ENCODE measurements at regions not wholly inside any gene's neighbourhood (a gene's known extent, or its start where the extent isn't known, plus 50 kb on each side); places are given as distances from the start of the nearest gene placed in this dataset.
A peak's percentile ranks its signal among the peaks of the same experiment; 100 is the strongest.

GRCh38 chr11:15493066-15493465 lies 378.3 kb downstream of the INSC start:
- Histone ChIP-seq H2BK20ac (ENCODE audit: low read depth, low read length, poor library complexity, severe bottlenecking) (no peak overlapping the region), H3K9me3 (ENCODE audit: control insufficient read depth, low read depth, low read length) (no peaks in the 10 kb centered on the region), H3K27ac (ENCODE audit: insufficient read length, low read depth, low read length) (no peak overlapping the region), H3K79me2 (ENCODE audit: insufficient read depth, low read length) (no peaks in the 10 kb centered on the region), H2BK5ac (ENCODE audit: insufficient read length, low read length) (no peak overlapping the region), H3K23me2 (ENCODE audit: insufficient read length, low read depth, low read length, poor library complexity, severe bottlenecking) (no peaks in the 10 kb centered on the region), H3K14ac (ENCODE audit: insufficient read depth, low read length) (no peak overlapping the region), H3K4me2 (ENCODE audit: insufficient read depth, insufficient read length, low read length) (no peak overlapping the region), H3K56ac (ENCODE audit: insufficient read length, low read depth, low read length) (no peak overlapping the region), H3K18ac (ENCODE audit: insufficient read length, low read depth, low read length) (no peak overlapping the region), H2BK15ac (ENCODE audit: low read depth, low read length) (no peak overlapping the region), H3K9ac (ENCODE audit: extremely low read depth, insufficient read length, low read length) (no peak overlapping the region), H3K79me1 (ENCODE audit: insufficient read depth, low read depth, low read length, poor library complexity, severe bottlenecking) (no peaks in the 10 kb centered on the region), H3K27me3 (ENCODE audit: insufficient read depth, low read length) (no peaks in the 10 kb centered on the region), H2AFZ (ENCODE audit: low read length) (no peak overlapping the region), H4K91ac (ENCODE audit: insufficient read length, low read depth, low read length) (no peak overlapping the region), H3K23ac (ENCODE audit: insufficient read length, low read depth, low read length) (no peak overlapping the region), H2BK12ac (ENCODE audit: insufficient read length, low read depth, low read length) (no peak overlapping the region), H4K5ac (ENCODE audit: insufficient read length, low read depth, low read length) (no peak overlapping the region), H2AK5ac (ENCODE audit: insufficient read length, low read length) (no peak overlapping the region), H3K4me1 (ENCODE audit: insufficient read depth, low read length) (no peaks in the 10 kb centered on the region), H3K4ac (ENCODE audit: low read depth, low read length) (no peak overlapping the region), H4K20me1 (ENCODE audit: control insufficient read depth, insufficient read depth, insufficient read length) (no peaks in the 10 kb centered on the region), H3T11ph (ENCODE audit: low read length) (no peak overlapping the region), H4K8ac (replicated peaks; ENCODE audit: insufficient read length, low read depth, low read length) (no peak overlapping the region), H2BK120ac (ENCODE audit: low read depth, low read length, poor library complexity, severe bottlenecking) (no peak overlapping the region)
- Mint-ChIP-seq H3K27ac (no peak overlapping the region), H3K4me1 (peaks cover 8 to 11% of the 10 kb centered on the region in 2 experiments), H3K4me3 (no peak overlapping the region), H3K27me3 (ENCODE audit: low read depth) (peaks cover 2% of the 10 kb centered on the region), H3K36me3 (ENCODE audit: insufficient read depth in 1 of 3, low read depth in 3 of 3) (no peaks in the 10 kb centered on the region), H3K9me3 (peaks cover 0 to 2% of the 10 kb centered on the region in 2 experiments; a peak in 3 of 5 replicates)
- no CpG with 5 or more reads among the region's 2 CpGs for WGBS (ENCODE audit: extremely low coverage, insufficient read length, low lambda C conversion rate)
- TF ChIP-seq CTCF (conservative IDR thresholded peaks at IDR 0.05), result peak; percentile 42; the same call in 2 of the 3 replicates
- DNase-seq, result no peak

Measured in H9 (cell line).